GM19025 (cell line): ENCODE measurements at regions not wholly inside any gene's neighbourhood (a gene's known extent, or its start where the extent isn't known, plus 50 kb on each side); places are given as distances from the start of the nearest gene placed in this dataset.
"Not testable (repeated sequence)": the region's sequence is repeated elsewhere in the genome, so short reads cannot be mapped to it uniquely, and the experiment has no call there.

Experiments
- ATAC-seq: cut with Tn5 transposase; IDR thresholded peaks from one replicate; pipeline ENCODE4 v1.9.1; 2021; ENCODE audit warnings: mild to moderate bottlenecking, low read depth, moderate library complexity; ENCODE audit not compliant: unreplicated experiment

GRCh38 chr3:147471741-147472140, 62.6 kb downstream of the ZIC1 start:
- no peak for ATAC-seq

DNA sequence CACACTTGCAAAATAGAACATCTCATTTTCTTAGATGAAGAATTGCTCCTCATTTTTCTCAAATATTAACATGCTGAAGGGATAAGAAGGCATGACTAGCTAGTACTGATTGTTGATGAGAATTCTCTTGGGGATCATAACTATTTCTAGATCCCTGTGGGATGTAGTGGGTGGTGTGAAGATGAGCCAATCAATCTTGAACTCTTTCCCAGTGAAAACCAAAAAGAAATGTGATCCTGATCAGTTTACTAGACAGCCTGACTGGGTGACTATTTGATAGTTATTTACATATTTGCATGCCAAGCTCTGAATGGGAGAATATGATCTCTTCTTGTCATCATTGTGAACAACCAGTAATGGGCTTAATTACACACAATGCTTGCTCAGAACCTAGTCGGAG, 63.7 kb downstream of the ZIC1 start:
- no peak for ATAC-seq

DNA sequence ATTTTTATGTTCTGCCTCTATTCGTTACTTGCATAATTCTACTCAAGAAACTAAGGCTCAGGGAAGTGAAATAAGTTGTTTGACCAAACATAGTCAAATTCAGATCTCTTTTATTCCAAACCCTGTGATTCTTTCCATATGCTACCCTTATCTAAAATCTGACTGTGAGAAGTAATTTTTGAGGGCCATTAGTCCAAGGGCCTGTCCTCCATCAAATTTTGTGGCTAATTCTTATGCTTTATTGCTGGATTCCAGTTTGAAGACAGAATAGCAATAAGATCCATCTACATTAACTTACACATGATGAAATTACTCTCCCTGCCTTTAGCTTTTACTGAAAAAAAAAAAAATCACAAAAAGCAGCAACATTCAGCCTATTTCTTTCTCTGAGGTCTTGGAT, 74.0 kb downstream of the ZIC1 start:
- no peak for ATAC-seq

- ATAC-seq = no peak
These were observed 74.4 kb downstream of the ZIC1 start for GRCh38 chr3:147483578-147483977.

GRCh38 chr3:147493065-147493464, 83.9 kb downstream of the ZIC1 start:
- ATAC-seq = no peak

DNA sequence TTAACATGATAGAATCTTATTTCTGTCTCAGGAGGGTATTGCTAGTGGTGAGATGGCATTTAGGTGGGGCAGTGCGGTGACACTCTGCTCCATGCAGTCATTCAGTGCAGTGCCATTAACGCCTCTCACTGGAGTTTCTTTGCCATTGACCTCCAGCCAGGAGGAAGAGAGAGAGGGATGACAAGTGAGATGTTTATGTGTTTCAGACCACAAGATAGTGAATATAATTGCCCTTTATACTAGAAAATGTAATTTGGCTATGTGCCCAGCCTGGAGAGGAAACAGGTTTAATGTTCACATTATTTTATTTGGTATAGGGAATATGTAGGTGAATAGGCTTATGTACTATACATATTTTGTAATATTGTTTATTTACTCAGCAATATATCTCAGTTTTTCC, 84.5 kb downstream of the ZIC1 start:
- ATAC-seq = no peak

- ATAC-seq = no peak
These were observed 88.1 kb downstream of the ZIC1 start for GRCh38 chr3:147497286-147497685.

GRCh38 chr3:147507638-147508286, 98.6 kb downstream of the ZIC1 start:
- ATAC-seq = no peak

DNA sequence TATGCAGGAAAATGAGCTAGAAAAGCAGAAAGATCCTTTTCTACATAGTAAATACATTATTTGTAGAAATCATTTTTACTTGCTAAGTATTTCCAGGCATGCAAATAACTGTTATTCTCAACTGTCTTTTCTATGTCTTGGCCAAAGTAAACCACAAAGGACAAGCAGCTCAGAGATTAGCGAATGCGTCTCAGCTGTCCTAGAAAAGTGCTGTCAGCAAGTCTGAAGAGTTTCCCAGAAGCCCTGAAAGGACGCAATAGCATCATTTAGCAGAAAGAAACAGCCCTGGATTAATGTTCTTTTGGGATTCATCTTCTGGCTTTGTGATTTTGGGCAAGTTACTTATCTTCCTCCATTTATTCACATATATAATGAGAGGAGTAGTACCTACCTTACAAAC, 100.3 kb downstream of the ZIC1 start:
- no peak for ATAC-seq

GRCh38 chr3:147513785-147514184, 104.6 kb downstream of the ZIC1 start:
- no peak for ATAC-seq

GRCh38 chr3:147514366-147515160, 105.4 kb downstream of the ZIC1 start:
- ATAC-seq = no peak

GRCh38 chr3:147518465-147518864, 109.3 kb downstream of the ZIC1 start:
- no peak for ATAC-seq

- ATAC-seq = no peak
These were observed 112.5 kb downstream of the ZIC1 start for GRCh38 chr3:147521646-147522045.

GRCh38 chr3:147522780-147523179, 113.6 kb downstream of the ZIC1 start:
- not testable (repeated sequence) for ATAC-seq

- no peak for ATAC-seq
These were observed 120.4 kb downstream of the ZIC1 start for GRCh38 chr3:147529551-147529950.

- ATAC-seq = peak; percentile 59
These were observed 128.9 kb downstream of the ZIC1 start for GRCh38 chr3:147538034-147538433.

DNA sequence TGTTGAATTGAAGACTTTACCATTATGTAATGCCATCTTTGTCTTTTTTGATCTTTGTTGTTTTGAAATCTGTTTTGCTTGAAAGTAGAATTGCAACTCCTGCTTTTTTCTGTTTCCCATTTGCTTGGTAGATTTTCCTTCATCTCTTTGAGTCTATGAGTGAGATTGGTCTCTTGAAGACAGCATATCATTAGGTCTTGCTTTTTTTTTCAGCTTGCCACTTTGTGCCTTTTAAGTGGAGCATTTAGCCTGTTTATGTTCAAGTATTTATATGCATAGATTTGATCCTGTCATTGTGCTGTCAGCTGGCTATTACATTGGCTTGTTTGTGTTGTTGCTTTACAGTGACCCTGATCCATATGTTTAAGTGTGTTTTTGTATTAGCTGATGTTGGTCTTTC, 131.8 kb downstream of the ZIC1 start:
- ATAC-seq = no peak

- no peak for ATAC-seq
These were observed 135.1 kb downstream of the ZIC1 start for GRCh38 chr3:147544290-147544689.

DNA sequence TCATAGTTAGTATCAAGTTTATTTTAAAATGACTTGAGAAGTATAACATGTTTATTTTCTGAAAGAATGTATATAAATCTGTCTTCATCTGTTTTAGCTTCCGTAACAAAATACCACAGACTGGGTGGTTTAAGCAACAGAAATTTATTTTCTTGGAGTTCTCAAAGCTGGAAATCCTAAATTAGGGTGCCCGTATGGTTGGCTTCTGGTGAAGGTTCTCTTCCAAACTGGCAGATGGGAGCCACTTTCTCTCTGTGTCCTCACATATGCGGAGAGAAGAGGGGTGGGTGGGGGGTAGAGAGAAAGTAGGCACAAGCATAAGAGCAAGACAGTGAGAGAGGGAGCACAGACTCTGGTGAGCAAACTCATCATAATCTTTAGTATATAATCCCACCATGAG, 142.3 kb downstream of the ZIC1 start:
- no peak for ATAC-seq

GRCh38 chr3:147554332-147554731, 145.2 kb downstream of the ZIC1 start:
- no peak for ATAC-seq

DNA sequence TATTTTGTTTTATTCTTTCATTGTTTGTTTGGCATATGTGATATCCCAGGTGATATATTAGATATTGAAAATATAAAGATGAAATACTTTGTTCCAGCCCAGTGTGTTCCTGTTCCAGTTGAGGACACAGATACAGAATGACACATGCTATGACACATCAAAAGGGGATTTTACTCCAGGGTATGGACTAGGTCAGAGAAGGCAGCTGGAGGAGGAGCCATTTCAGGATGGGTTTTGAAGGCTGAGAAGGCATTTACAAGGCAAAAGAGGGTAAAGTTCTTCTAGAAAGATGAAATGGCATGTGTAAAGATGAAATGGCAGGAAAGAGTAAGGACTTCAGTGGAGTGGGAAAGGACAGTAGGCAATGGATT, 163.8 kb downstream of the ZIC1 start:
- ATAC-seq = no peak

DNA sequence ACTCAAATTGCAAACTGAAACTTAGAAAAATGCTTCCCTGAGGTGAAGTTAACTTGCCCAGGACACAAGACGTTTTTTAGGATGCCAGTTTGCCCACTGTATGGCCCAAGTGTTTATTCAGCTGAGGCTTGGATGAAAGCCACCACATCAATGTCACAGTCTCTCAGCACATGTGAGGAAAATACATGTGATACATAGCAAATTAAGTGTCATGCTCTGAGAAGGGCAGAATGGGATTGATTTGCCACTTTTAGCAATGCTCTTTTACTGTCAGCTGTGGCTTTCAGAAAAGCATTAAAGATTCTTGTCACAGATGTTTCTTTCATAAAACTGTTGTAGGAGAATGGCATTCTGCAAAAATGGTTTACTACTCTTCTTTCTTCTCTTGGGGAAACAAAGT, 165.5 kb downstream of the ZIC1 start:
- no peak for ATAC-seq
